RWPE2 (cell line): ENCODE measurements at regions not wholly inside any gene's neighbourhood (a gene's known extent, or its start where the extent isn't known, plus 50 kb on each side); places are given as distances from the start of the nearest gene placed in this dataset.
A peak's percentile ranks its signal among the peaks of the same experiment; 100 is the strongest.
"Not testable (repeated sequence)": the region's sequence is repeated elsewhere in the genome, so short reads cannot be mapped to it uniquely, and the experiment has no call there.

Source experiments
- ATAC-seq: fragments of 200-7000 bp; cut with Tn5 transposase; 3 replicates; pipeline ENCODE4 v1.9.1; 2021; ENCODE audit warnings: low read depth
- DNase-seq: peaks from one replicate; pipeline ENCODE4 v3.0.0-alpha.2; 2020; ENCODE audit warnings: low spot score
- H3K27ac ChIP-seq: fragments of 450-650 bp; 2 replicates; pipeline ENCODE4 v1.5.1; 2017; ENCODE audit warnings: mild to moderate bottlenecking; ENCODE audit not compliant: poor library complexity, severe bottlenecking
- H3K27me3 ChIP-seq: fragments of 250-450 bp; sonication (Bioruptor Pico); 2 replicates; pipeline ENCODE4 v1.5.1; 2021; ENCODE audit warnings: mild to moderate bottlenecking, moderate library complexity; ENCODE audit not compliant: insufficient read depth, poor library complexity, severe bottlenecking
- H3K36me3 ChIP-seq: fragments of 250-450 bp; sonication (Bioruptor Pico); 2 replicates; pipeline ENCODE4 v1.5.1; 2020; ENCODE audit warnings: low read depth, mild to moderate bottlenecking, moderate library complexity
- H3K4me1 ChIP-seq: fragments of 250-450 bp; sonication (Bioruptor Pico); 2 replicates; pipeline ENCODE4 v1.5.1; 2021; ENCODE audit warnings: mild to moderate bottlenecking, moderate library complexity; ENCODE audit not compliant: insufficient read depth, poor library complexity, severe bottlenecking
- H3K4me3 ChIP-seq: fragments of 250-450 bp; sonication (Bioruptor Pico); 2 replicates; pipeline ENCODE4 v1.5.1; 2021; ENCODE audit warnings: mild to moderate bottlenecking, moderate library complexity; ENCODE audit not compliant: severe bottlenecking
- H3K9me3 ChIP-seq: fragments of 250-450 bp; sonication (Bioruptor Pico); 2 replicates; pipeline ENCODE4 v1.5.1; 2021; ENCODE audit warnings: mild to moderate bottlenecking, moderate library complexity; ENCODE audit not compliant: severe bottlenecking
- CTCF ChIP-seq: fragments of 450-650 bp; IDR thresholded peaks from one replicate; pipeline ENCODE4 v1.5.1; 2017; ENCODE audit warnings: mild to moderate bottlenecking, moderate library complexity; ENCODE audit not compliant: poor library complexity, severe bottlenecking

- Histone ChIP-seq H3K27me3 (peaks cover 3% of the 10 kb centered on the region), H3K4me3 (no peak overlapping the region), H3K27ac (no peak overlapping the region), H3K36me3 (no peaks in the 10 kb centered on the region), H3K9me3 (no peaks in the 10 kb centered on the region), H3K4me1 (peaks cover 5% of the 10 kb centered on the region)
- no peak for ATAC-seq
- no peak for DNase-seq
- TF ChIP-seq CTCF, result no peak
Measured at GRCh38 chr16:64351121-64351520, 770.7 kb downstream of the CDH11 start.

- no peak overlapping the region for H3K4me3 ChIP-seq
- no peak overlapping the region for H3K27ac ChIP-seq
- no peaks in the 10 kb centered on the region for H3K9me3 ChIP-seq
- no peaks in the 10 kb centered on the region for H3K4me1 ChIP-seq
- TF ChIP-seq CTCF, result no peak
- peaks cover 10% of the 10 kb centered on the region for H3K27me3 ChIP-seq
- ATAC-seq (no peak), DNase-seq (peak; percentile 30)
- no peaks in the 10 kb centered on the region for H3K36me3 ChIP-seq
Measured at GRCh38 chr16:64346080-64346479, 775.8 kb downstream of the CDH11 start.

GRCh38 chr16:64345142-64345541 is 776.7 kb downstream of the CDH11 start:
- Histone ChIP-seq H3K36me3 (no peaks in the 10 kb centered on the region), H3K27ac (no peak overlapping the region), H3K27me3 (peaks cover 7% of the 10 kb centered on the region), H3K9me3 (no peaks in the 10 kb centered on the region), H3K4me3 (no peak overlapping the region), H3K4me1 (no peaks in the 10 kb centered on the region)
- DNase-seq (peak; percentile 31), ATAC-seq (no peak)
- no peak for TF ChIP-seq CTCF

GRCh38 chr16:64343820-64344443 is 777.9 kb downstream of the CDH11 start:
- H3K4me1 ChIP-seq, H3K27me3 ChIP-seq, H3K9me3 ChIP-seq, H3K4me3 ChIP-seq, H3K27ac ChIP-seq, ATAC-seq, H3K36me3 ChIP-seq: not testable (repeated sequence)
- peak; percentile 30 for DNase-seq

GRCh38 chr16:64343061-64343819 is 778.6 kb downstream of the CDH11 start:
- H3K9me3 ChIP-seq, result no peaks in the 10 kb centered on the region
- H3K27me3 ChIP-seq, result peaks cover 7% of the 10 kb centered on the region
- TF ChIP-seq CTCF, result no peak
- ATAC-seq, result no peak
- H3K36me3 ChIP-seq, result no peaks in the 10 kb centered on the region
- no peak overlapping the region for H3K4me3 ChIP-seq
- DNase-seq, result peak; percentile 29
- H3K4me1 ChIP-seq, result no peaks in the 10 kb centered on the region
- no peak overlapping the region for H3K27ac ChIP-seq

GRCh38 chr16:64341336-64341735 is 780.5 kb downstream of the CDH11 start:
- not testable (repeated sequence) for H3K27me3 ChIP-seq, H3K9me3 ChIP-seq, ATAC-seq, H3K27ac ChIP-seq, H3K4me1 ChIP-seq, H3K4me3 ChIP-seq, H3K36me3 ChIP-seq, DNase-seq
